ENCODE measurements at regions not wholly inside any gene's neighbourhood (a gene's known extent, or its start where the extent isn't known, plus 50 kb on each side); places are given as distances from the start of the nearest gene placed in this dataset.

- DNase-seq (ENCODE audit: extremely low spot score, unreplicated experiment) = no peak
- H3K36me3 Mint-ChIP-seq = no peaks in the 10 kb centered on the region
- H3K9me3 Mint-ChIP-seq = no peaks in the 10 kb centered on the region
- no peak overlapping the region for H3K4me3 Mint-ChIP-seq
- no peak overlapping the region for H3K27ac Mint-ChIP-seq
- TF ChIP-seq, protein P1, sequence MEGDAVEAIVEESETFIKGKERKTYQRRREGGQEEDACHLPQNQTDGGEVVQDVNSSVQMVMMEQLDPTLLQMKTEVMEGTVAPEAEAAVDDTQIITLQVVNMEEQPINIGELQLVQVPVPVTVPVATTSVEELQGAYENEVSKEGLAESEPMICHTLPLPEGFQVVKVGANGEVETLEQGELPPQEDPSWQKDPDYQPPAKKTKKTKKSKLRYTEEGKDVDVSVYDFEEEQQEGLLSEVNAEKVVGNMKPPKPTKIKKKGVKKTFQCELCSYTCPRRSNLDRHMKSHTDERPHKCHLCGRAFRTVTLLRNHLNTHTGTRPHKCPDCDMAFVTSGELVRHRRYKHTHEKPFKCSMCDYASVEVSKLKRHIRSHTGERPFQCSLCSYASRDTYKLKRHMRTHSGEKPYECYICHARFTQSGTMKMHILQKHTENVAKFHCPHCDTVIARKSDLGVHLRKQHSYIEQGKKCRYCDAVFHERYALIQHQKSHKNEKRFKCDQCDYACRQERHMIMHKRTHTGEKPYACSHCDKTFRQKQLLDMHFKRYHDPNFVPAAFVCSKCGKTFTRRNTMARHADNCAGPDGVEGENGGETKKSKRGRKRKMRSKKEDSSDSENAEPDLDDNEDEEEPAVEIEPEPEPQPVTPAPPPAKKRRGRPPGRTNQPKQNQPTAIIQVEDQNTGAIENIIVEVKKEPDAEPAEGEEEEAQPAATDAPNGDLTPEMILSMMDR (conservative IDR thresholded peaks at IDR 0.05) = no peak
- H3K27me3 Mint-ChIP-seq = no peaks in the 10 kb centered on the region
- no peaks in the 10 kb centered on the region for H3K4me1 Mint-ChIP-seq (ENCODE audit: unreplicated experiment)
Measured at GRCh38 chr5:44446399-44446798, 57.2 kb upstream of the FGF10 start.

- Mint-ChIP-seq H3K27me3 (no peaks in the 10 kb centered on the region), H3K4me1 (ENCODE audit: unreplicated experiment) (no peaks in the 10 kb centered on the region), H3K4me3 (no peak overlapping the region), H3K9me3 (no peaks in the 10 kb centered on the region), H3K36me3 (no peaks in the 10 kb centered on the region), H3K27ac (no peak overlapping the region)
- DNase-seq (ENCODE audit: extremely low spot score, unreplicated experiment) = no peak
- TF ChIP-seq, protein P1 (conservative IDR thresholded peaks at IDR 0.05) = no peak
Measured at GRCh38 chr5:44443172-44443571, 54.0 kb upstream of the FGF10 start.

DNA sequence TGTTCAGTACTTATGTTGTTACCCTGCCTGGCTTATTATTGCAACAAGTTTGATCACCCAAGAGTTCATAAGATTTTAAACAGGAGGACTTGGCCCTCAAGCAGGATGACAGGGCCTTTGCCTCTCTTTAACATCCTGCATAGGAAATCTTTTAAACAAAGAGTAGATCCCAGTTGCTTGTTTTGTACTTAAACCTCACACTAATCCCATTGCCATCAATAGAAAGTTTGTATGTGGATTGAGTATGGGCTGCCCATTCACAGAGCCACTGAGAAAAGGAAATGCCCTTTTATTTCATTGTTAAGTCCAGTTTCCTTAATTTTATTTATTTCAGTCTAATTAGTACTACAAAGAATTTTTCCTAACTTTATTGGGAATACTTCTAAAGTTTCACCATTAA lies 52.2 kb upstream of the FGF10 start:
- TF ChIP-seq, protein P1 (conservative IDR thresholded peaks at IDR 0.05) = no peak
- H3K4me1 Mint-ChIP-seq (ENCODE audit: unreplicated experiment) = no peaks in the 10 kb centered on the region
- H3K27me3 Mint-ChIP-seq = no peaks in the 10 kb centered on the region
- DNase-seq (ENCODE audit: extremely low spot score, unreplicated experiment) = no peak
- no peak overlapping the region for H3K4me3 Mint-ChIP-seq
- H3K36me3 Mint-ChIP-seq = no peaks in the 10 kb centered on the region
- no peak overlapping the region for H3K27ac Mint-ChIP-seq
- H3K9me3 Mint-ChIP-seq = no peaks in the 10 kb centered on the region

DNA sequence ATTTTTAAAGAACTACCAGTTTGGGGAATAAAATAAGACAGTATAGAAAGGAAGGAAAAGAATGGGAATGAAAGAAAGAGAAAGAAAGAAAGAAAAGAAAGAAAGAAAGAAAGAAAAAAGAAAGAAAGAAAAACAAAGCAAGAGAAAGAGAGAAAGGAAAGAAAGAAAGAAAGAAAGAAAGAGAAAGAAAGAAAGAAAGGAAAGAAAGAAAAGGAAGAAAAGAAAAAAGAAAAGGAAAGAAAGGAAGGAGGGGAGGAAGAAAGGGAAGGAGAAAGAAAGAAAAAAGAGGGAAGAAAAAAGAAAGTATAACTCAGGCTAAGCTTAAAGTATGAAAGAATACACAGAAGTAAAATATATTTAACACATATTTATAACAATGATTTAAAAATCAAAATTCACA lies 51.0 kb upstream of the FGF10 start:
- H3K4me3 Mint-ChIP-seq = no peak overlapping the region
- no peak for DNase-seq (ENCODE audit: extremely low spot score, unreplicated experiment)
- H3K27ac Mint-ChIP-seq = no peak overlapping the region
- no peaks in the 10 kb centered on the region for H3K36me3 Mint-ChIP-seq
- H3K27me3 Mint-ChIP-seq = no peaks in the 10 kb centered on the region
- no peaks in the 10 kb centered on the region for H3K4me1 Mint-ChIP-seq (ENCODE audit: unreplicated experiment)
- TF ChIP-seq, protein P1 (conservative IDR thresholded peaks at IDR 0.05) = no peak
- no peaks in the 10 kb centered on the region for H3K9me3 Mint-ChIP-seq

Measured in type B pancreatic cell (in vitro differentiated cells).